Fibroblast of lung (primary cell): ENCODE measurements at regions not wholly inside any gene's neighbourhood (a gene's known extent, or its start where the extent isn't known, plus 50 kb on each side); places are given as distances from the start of the nearest gene placed in this dataset.

Experiments used
- EZH2 ChIP-seq: IDR thresholded peaks from 2 replicates; pipeline ENCODE4 v1.5.1; 2012; ENCODE audit warnings: low read length, control low read depth, mild to moderate bottlenecking; ENCODE audit errors: missing control alignments
- TF ChIP-seq, protein P1 (sequence below), 2 donors: IDR thresholded peaks in 1 of 2; conservative IDR thresholded peaks in 1 of 2; 1 replicate in 1 of 2; 2 replicates in 1 of 2; pipeline ENCODE4 v1.5.1; 2011 to 2012; ENCODE audit warnings: low read length in 2 of 2, control low read depth in 1 of 2, inconsistent platforms in 1 of 2, low read depth in 1 of 2, mild to moderate bottlenecking in 1 of 2

GRCh38 chr15:53166684-53167201 is 376.6 kb upstream of the ONECUT1 start:
- TF ChIP-seq, protein P1, sequence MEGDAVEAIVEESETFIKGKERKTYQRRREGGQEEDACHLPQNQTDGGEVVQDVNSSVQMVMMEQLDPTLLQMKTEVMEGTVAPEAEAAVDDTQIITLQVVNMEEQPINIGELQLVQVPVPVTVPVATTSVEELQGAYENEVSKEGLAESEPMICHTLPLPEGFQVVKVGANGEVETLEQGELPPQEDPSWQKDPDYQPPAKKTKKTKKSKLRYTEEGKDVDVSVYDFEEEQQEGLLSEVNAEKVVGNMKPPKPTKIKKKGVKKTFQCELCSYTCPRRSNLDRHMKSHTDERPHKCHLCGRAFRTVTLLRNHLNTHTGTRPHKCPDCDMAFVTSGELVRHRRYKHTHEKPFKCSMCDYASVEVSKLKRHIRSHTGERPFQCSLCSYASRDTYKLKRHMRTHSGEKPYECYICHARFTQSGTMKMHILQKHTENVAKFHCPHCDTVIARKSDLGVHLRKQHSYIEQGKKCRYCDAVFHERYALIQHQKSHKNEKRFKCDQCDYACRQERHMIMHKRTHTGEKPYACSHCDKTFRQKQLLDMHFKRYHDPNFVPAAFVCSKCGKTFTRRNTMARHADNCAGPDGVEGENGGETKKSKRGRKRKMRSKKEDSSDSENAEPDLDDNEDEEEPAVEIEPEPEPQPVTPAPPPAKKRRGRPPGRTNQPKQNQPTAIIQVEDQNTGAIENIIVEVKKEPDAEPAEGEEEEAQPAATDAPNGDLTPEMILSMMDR (conservative IDR thresholded peaks at IDR 0.05 in 1 of 2, IDR thresholded peaks at IDR 0.05 in 1 of 2; ENCODE audit: low read depth in 1 of 2, low read length in 2 of 2) = no peak
- TF ChIP-seq EZH2 = no peak
